MM.1S (cell line): ENCODE measurements at regions not wholly inside any gene's neighbourhood (a gene's known extent, or its start where the extent isn't known, plus 50 kb on each side); places are given as distances from the start of the nearest gene placed in this dataset.

Experiments
- DNase-seq: peaks from one replicate; pipeline ENCODE4 v3.0.0-alpha.2; 2015
- H2AFZ ChIP-seq: fragments of 300-600 bp; sonication (generic); 2 replicates; pipeline ENCODE4 v1.6.0; 2016; ENCODE audit warnings: antibody characterized with exemption, low read length
- H3F3A ChIP-seq: fragments of 300-600 bp; sonication (generic); 2 replicates; pipeline ENCODE4 v1.6.1; 2016; ENCODE audit warnings: mild to moderate bottlenecking, antibody characterized with exemption, low read length, moderate library complexity, mixed read lengths; ENCODE audit not compliant: insufficient read depth
- H3K27ac ChIP-seq: fragments of 300-600 bp; sonication (generic); 2 replicates; pipeline ENCODE4 v1.5.1; 2016; ENCODE audit warnings: mild to moderate bottlenecking, low read length
- H3K27me3 ChIP-seq: fragments of 300-600 bp; sonication (generic); replicated peaks from 2 replicates; pipeline ENCODE4 v1.6.0; 2016; ENCODE audit warnings: low read length; ENCODE audit not compliant: insufficient read depth
- H3K36me3 ChIP-seq: fragments of 300-600 bp; sonication (generic); replicated peaks from 2 replicates; pipeline ENCODE4 v1.6.1; 2016; ENCODE audit warnings: mild to moderate bottlenecking, low read length, mixed read lengths; ENCODE audit not compliant: insufficient read depth
- H3K4me1 ChIP-seq: fragments of 300-600 bp; sonication (generic); 2 replicates; pipeline ENCODE4 v1.6.1; 2016; ENCODE audit warnings: low read length, mixed read lengths
- H3K4me2 ChIP-seq: fragments of 300-600 bp; sonication (generic); 2 replicates; pipeline ENCODE4 v1.6.0; 2016; ENCODE audit warnings: low read depth, low read length
- H3K4me3 ChIP-seq: fragments of 300-600 bp; sonication (generic); 2 replicates; pipeline ENCODE4 v1.5.1; 2016; ENCODE audit warnings: low read length, mixed read lengths
- H3K79me2 ChIP-seq: fragments of 300-600 bp; sonication (generic); 2 replicates; pipeline ENCODE4 v1.6.1; 2016; ENCODE audit warnings: mixed run types, low read length, mixed read lengths
- H3K9ac ChIP-seq: fragments of 300-600 bp; sonication (generic); 2 replicates; pipeline ENCODE4 v1.6.1; 2016; ENCODE audit warnings: low read length, mixed read lengths
- H3K9me2 ChIP-seq: fragments of 300-600 bp; sonication (generic); replicated peaks from 2 replicates; pipeline ENCODE4 v1.6.1; 2016; ENCODE audit warnings: mild to moderate bottlenecking, low read length, mixed read lengths; ENCODE audit not compliant: insufficient read depth
- H3K9me3 ChIP-seq: fragments of 300-600 bp; sonication (generic); replicated peaks from 2 replicates; pipeline ENCODE4 v1.6.1; 2016; ENCODE audit warnings: mild to moderate bottlenecking, low read length, mixed read lengths; ENCODE audit not compliant: insufficient read depth
- H4K20me1 ChIP-seq: fragments of 300-600 bp; sonication (generic); 2 replicates; pipeline ENCODE4 v1.6.1; 2016; ENCODE audit warnings: mild to moderate bottlenecking, low read length, moderate library complexity, mixed read lengths; ENCODE audit not compliant: insufficient read depth
- EZH2 ChIP-seq: fragments of 300-600 bp; sonication (generic); optimal IDR thresholded peaks from 2 replicates; pipeline ENCODE3; 2017; ENCODE audit warnings: low read depth, mild to moderate bottlenecking, antibody characterized with exemption, low read length, mixed read lengths
- EZH2phosphoT487 ChIP-seq: fragments of 300-600 bp; sonication (generic); IDR thresholded peaks from 2 replicates; pipeline ENCODE4 v1.6.1; 2018; ENCODE audit warnings: antibody characterized with exemption, low read length
- TF ChIP-seq, protein P1 (sequence below): fragments of 300-600 bp; sonication (generic); IDR thresholded peaks from 2 replicates; pipeline ENCODE4 v1.5.1; 2016; ENCODE audit warnings: antibody characterized with exemption, low read length, mixed read lengths

DNA sequence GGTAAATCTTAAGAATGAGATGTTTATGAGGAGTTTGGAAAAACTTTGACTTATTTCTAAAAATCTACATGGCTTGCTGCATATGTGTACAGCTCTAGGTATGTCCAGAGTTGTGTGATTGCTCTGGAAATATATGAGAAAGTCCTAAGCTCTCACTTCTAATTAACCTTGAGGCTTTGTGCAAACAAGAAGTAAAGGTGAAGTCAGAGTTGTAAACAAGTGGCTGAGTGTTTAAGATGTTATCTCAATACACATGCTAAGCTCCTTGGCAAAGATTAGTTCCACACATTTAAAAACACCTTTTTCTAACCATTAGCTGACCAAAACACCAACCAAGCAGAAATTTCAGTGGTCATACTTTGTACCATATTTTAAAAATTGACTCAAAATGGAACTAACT is 684.2 kb downstream of the HTR1B start:
- H3K9ac ChIP-seq = no peak overlapping the region
- H3K4me1 ChIP-seq = no peaks in the 10 kb centered on the region
- H3K79me2 ChIP-seq = no peaks in the 10 kb centered on the region
- no peaks in the 10 kb centered on the region for H3K36me3 ChIP-seq
- no peak overlapping the region for H3K4me3 ChIP-seq
- H3K27ac ChIP-seq = no peak overlapping the region
- H3F3A ChIP-seq = no peaks in the 10 kb centered on the region
- no peak for DNase-seq
- no peaks in the 10 kb centered on the region for H3K9me3 ChIP-seq
- no peak overlapping the region for H2AFZ ChIP-seq
- no peak overlapping the region for H3K4me2 ChIP-seq
- TF ChIP-seq, protein P1, sequence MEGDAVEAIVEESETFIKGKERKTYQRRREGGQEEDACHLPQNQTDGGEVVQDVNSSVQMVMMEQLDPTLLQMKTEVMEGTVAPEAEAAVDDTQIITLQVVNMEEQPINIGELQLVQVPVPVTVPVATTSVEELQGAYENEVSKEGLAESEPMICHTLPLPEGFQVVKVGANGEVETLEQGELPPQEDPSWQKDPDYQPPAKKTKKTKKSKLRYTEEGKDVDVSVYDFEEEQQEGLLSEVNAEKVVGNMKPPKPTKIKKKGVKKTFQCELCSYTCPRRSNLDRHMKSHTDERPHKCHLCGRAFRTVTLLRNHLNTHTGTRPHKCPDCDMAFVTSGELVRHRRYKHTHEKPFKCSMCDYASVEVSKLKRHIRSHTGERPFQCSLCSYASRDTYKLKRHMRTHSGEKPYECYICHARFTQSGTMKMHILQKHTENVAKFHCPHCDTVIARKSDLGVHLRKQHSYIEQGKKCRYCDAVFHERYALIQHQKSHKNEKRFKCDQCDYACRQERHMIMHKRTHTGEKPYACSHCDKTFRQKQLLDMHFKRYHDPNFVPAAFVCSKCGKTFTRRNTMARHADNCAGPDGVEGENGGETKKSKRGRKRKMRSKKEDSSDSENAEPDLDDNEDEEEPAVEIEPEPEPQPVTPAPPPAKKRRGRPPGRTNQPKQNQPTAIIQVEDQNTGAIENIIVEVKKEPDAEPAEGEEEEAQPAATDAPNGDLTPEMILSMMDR = no peak
- TF ChIP-seq EZH2phosphoT487 = no peak
- no peak for TF ChIP-seq EZH2
- no peaks in the 10 kb centered on the region for H3K9me2 ChIP-seq
- no peaks in the 10 kb centered on the region for H3K27me3 ChIP-seq
- H4K20me1 ChIP-seq = no peaks in the 10 kb centered on the region

DNA sequence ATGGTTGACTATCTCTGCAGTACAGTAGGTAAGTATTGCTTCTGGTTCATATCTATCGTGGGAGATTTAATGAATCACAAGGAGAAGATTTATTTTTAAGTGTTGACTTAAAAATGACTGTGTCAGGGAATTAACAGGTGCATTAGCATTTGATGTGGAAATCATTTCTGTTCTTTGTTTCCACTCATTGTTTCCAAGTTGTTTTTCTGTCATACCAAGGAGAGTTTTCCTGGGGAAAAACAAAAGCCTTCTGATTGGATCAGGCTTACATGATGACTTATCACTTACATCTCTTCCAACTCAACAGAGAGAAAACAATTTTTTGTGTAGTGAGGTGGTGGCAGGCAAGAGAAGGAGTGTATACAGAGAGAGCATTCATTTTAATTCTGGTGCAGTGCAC is 686.4 kb downstream of the HTR1B start:
- Histone ChIP-seq H3K4me1 (no peaks in the 10 kb centered on the region), H3K27me3 (no peaks in the 10 kb centered on the region), H3K4me2 (no peak overlapping the region), H3K9me3 (no peaks in the 10 kb centered on the region), H2AFZ (no peak overlapping the region), H3K4me3 (no peak overlapping the region), H3K9ac (no peak overlapping the region), H3K27ac (no peak overlapping the region), H3K9me2 (no peaks in the 10 kb centered on the region), H3F3A (no peaks in the 10 kb centered on the region), H3K79me2 (no peaks in the 10 kb centered on the region), H3K36me3 (no peaks in the 10 kb centered on the region), H4K20me1 (no peaks in the 10 kb centered on the region)
- no peak for TF ChIP-seq EZH2phosphoT487
- TF ChIP-seq EZH2 = no peak
- TF ChIP-seq, protein P1 = no peak
- no peak for DNase-seq

DNA sequence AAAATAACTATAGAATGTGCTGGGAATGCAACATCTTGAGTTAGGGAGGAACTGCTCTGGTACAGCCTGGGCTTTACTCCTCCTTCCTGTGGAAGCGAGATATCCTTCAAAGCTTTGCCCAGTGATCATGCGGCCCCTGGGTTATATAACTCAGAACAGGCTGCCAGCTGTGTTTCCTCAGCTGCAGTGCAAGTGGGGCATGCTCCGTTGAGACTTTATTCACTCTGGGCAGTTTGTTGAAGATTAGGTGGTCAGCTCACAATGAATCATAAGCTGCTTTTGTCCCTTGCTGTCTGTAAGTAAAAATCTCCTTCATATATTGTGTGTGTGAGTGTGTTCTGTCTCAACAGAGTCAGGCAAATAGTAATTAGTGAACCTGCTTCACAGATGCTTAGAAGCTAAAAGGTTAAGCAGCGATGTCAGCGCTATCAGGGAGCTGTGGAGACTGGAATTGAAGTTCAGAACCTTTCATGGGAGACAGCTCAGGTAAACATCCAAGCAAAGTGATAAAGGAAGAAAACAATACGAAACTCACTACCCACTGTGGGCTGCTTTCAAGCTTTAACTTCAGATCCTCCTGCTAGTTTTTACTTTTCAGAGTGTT is 688.4 kb downstream of the HTR1B start:
- Histone ChIP-seq H3K27me3 (no peaks in the 10 kb centered on the region), H3K4me1 (no peaks in the 10 kb centered on the region), H3K9me3 (no peaks in the 10 kb centered on the region), H3K9me2 (no peaks in the 10 kb centered on the region), H3K36me3 (no peaks in the 10 kb centered on the region), H3K27ac (no peak overlapping the region), H3K4me2 (no peak overlapping the region), H3K79me2 (no peaks in the 10 kb centered on the region), H4K20me1 (no peaks in the 10 kb centered on the region), H3K4me3 (no peak overlapping the region), H3K9ac (no peak overlapping the region), H3F3A (no peaks in the 10 kb centered on the region), H2AFZ (no peak overlapping the region)
- TF ChIP-seq EZH2phosphoT487 (no peak), EZH2 (no peak)
- TF ChIP-seq, protein P1 = no peak
- DNase-seq = no peak
